NT2/D1 (cell line): ENCODE measurements at regions not wholly inside any gene's neighbourhood (a gene's known extent, or its start where the extent isn't known, plus 50 kb on each side); places are given as distances from the start of the nearest gene placed in this dataset.

Experiments used
- SUZ12 ChIP-seq: IDR thresholded peaks from 2 replicates; pipeline ENCODE4 v1.6.1; 2011; ENCODE audit not compliant: insufficient read length, insufficient read depth; ENCODE audit errors: extremely low read depth
- YY1 ChIP-seq: IDR thresholded peaks from 2 replicates; pipeline ENCODE4 v1.6.1; 2011; ENCODE audit not compliant: insufficient read length, insufficient read depth
- ZNF274 ChIP-seq: IDR thresholded peaks from 2 replicates; pipeline ENCODE4 v1.6.1; 2011; ENCODE audit warnings: mild to moderate bottlenecking, low read depth, low read length

DNA sequence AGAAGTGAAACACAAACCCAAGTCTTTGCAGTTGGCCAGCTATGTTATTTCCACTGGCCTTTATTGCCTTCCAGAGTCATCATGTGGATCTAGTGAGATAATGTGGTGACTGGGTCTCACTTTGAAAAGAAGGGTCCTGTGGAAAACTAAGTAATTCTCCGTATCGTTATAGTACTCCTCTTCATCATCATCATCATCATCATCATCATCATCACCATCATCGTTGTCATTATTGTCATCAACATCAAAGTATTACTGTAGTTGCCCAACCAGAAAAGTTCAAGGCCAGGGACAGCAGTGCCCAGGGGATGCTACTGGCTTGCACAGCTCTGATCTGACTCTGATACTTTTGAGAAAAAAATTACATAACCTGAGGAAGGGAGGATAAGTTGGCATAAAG, 295.6 kb upstream of the F9 start:
- TF ChIP-seq YY1 (no peak), ZNF274 (no peak), SUZ12 (no peak)
